Esophagus muscularis mucosa (tissue), 4 donors: ENCODE measurements at regions not wholly inside any gene's neighbourhood (a gene's known extent, or its start where the extent isn't known, plus 50 kb on each side); places are given as distances from the start of the nearest gene placed in this dataset.

Source experiments
- DNase-seq: peaks from one replicate; pipeline ENCODE4 v3.0.0-alpha.2; 2017; ENCODE audit errors: extremely low spot score
- H3K27ac ChIP-seq, 4 donors: fragments of 200-600 bp; sonication (generic); replicated peaks in 1 of 4; 1 replicate in 3 of 4; 2 replicates in 1 of 4; pipeline ENCODE4 v1.5.1; 2016 to 2019; ENCODE audit warnings: mild to moderate bottlenecking in 1 of 4
- H3K27me3 ChIP-seq, 4 donors: fragments of 200-600 bp; sonication (generic); one replicate each; pipeline versions ENCODE4 v1.5.1 to v1.6.0; 2016 to 2019
- H3K36me3 ChIP-seq, 4 donors: fragments of 200-600 bp; sonication (generic); one replicate each; pipeline ENCODE4 v1.5.1; 2016 to 2019
- H3K4me1 ChIP-seq, 4 donors: fragments of 200-600 bp; sonication (generic); one replicate each; pipeline ENCODE4 v1.5.1; 2016 to 2019
- H3K4me3 ChIP-seq, 4 donors: fragments of 200-600 bp; sonication (generic); 1 replicate in 2 of 4; 2 replicates in 2 of 4; pipeline ENCODE4 v1.5.1; 2016 to 2019; ENCODE audit warnings: mild to moderate bottlenecking in 4 of 4, moderate library complexity in 1 of 4
- H3K9me3 ChIP-seq, 4 donors: fragments of 200-600 bp; sonication (generic); 1 replicate in 3 of 4; 2 replicates in 1 of 4; pipeline ENCODE4 v1.5.1; 2016 to 2019
- CTCF ChIP-seq, 3 experiments: fragments of 200-600 bp in 2 of 3; fragments of 450-650 bp in 1 of 3; sonication (generic) in 2 of 3; IDR thresholded peaks; one replicate each; pipeline ENCODE4 v1.5.1; 2017 to 2019; ENCODE audit warnings: antibody characterized with exemption in 3 of 3, mild to moderate bottlenecking in 2 of 3, moderate library complexity in 1 of 3
- EP300 ChIP-seq: sonication (generic); formaldehyde crosslinking; IDR thresholded peaks from one replicate; pipeline ENCODE4 v1.6.1; 2017; ENCODE audit warnings: antibody characterized with exemption
- POLR2A ChIP-seq: fragments of 450-650 bp; IDR thresholded peaks from one replicate; pipeline ENCODE4 v1.6.1; 2017; ENCODE audit warnings: antibody characterized with exemption, moderate library complexity, mild to moderate bottlenecking, low read depth
- POLR2AphosphoS5 ChIP-seq, 2 donors: sonication (generic); formaldehyde crosslinking; IDR thresholded peaks; one replicate each; pipeline ENCODE4 v1.6.1; 2017; ENCODE audit warnings: antibody characterized with exemption in 2 of 2
- whole genome bisulfite sequencing: methylation state at CpG from one replicate; pipeline ENCODE4 v1.1.5; 2018; 5-methylcytosine and 5-hydroxymethylcytosine counted together
- intact Hi-C: fragments of 100-400 bp; cut with DNase I; formaldehyde crosslinking; loops from one replicate; pipeline ENCODE4 v1.15.1; 2023

GRCh38 chr3:115347737-115348136, 200.6 kb upstream of the ZBTB20 start:
- no peak for DNase-seq
- H3K9me3 ChIP-seq, result no peaks in the 10 kb centered on the region
- no peaks in the 10 kb centered on the region for H3K4me1 ChIP-seq
- intact Hi-C loops, result no loop called here
- H3K27me3 ChIP-seq, result no peaks in the 10 kb centered on the region
- no peak overlapping the region for H3K27ac ChIP-seq
- H3K36me3 ChIP-seq, result no peaks in the 10 kb centered on the region
- 25% methylated on average over 2 of the region's 2 CpGs for WGBS
- no peak overlapping the region for H3K4me3 ChIP-seq
- TF ChIP-seq CTCF (IDR thresholded peaks at IDR 0.05) (no peak), EP300 (no peak), POLR2AphosphoS5 (IDR thresholded peaks at IDR 0.05) (no peak), POLR2A (no peak)

GRCh38 chr3:115348412-115348811, 201.3 kb upstream of the ZBTB20 start:
- intact Hi-C loops, result no loop called here
- no peak for TF ChIP-seq POLR2A
- no peak for TF ChIP-seq CTCF (IDR thresholded peaks at IDR 0.05)
- no peak for TF ChIP-seq EP300
- no peak for TF ChIP-seq POLR2AphosphoS5 (IDR thresholded peaks at IDR 0.05)

GRCh38 chr3:115348951-115349745, 202.1 kb upstream of the ZBTB20 start:
- Histone ChIP-seq H3K4me1 (no peaks in the 10 kb centered on the region), H3K27me3 (no peaks in the 10 kb centered on the region), H3K36me3 (no peaks in the 10 kb centered on the region), H3K27ac (no peak overlapping the region), H3K9me3 (peaks cover 0 to 4% (median 0%) of the 10 kb centered on the region in 4 donors), H3K4me3 (no peak overlapping the region)
- WGBS, result 87% methylated on average over 4 of the region's 4 CpGs
- DNase-seq, result no peak
- intact Hi-C loops, result no loop called here
- TF ChIP-seq POLR2A (no peak), EP300 (no peak), CTCF (IDR thresholded peaks at IDR 0.05) (no peak), POLR2AphosphoS5 (IDR thresholded peaks at IDR 0.05) (no peak)

More at GRCh38 chr3:115348412-115348811, 201.3 kb upstream of the ZBTB20 start:
- 72% methylated on average over 3 of the region's 3 CpGs for WGBS
- Histone ChIP-seq H3K27me3 (no peaks in the 10 kb centered on the region), H3K4me3 (no peak overlapping the region), H3K9me3 (peaks cover 0 to 4% (median 0%) of the 10 kb centered on the region in 4 donors), H3K36me3 (no peaks in the 10 kb centered on the region), H3K4me1 (no peaks in the 10 kb centered on the region), H3K27ac (no peak overlapping the region)
- DNase-seq, result no peak

- 67% methylated on average over 3 of the region's 3 CpGs for WGBS
- DNase-seq, result no peak
- TF ChIP-seq CTCF (IDR thresholded peaks at IDR 0.05), result no peak
- TF ChIP-seq POLR2A, result no peak
- TF ChIP-seq POLR2AphosphoS5 (IDR thresholded peaks at IDR 0.05), result no peak
- TF ChIP-seq EP300, result no peak
- intact Hi-C loops, result no loop called here
- no peaks in the 10 kb centered on the region for H3K36me3 ChIP-seq
- H3K9me3 ChIP-seq, result peaks cover 0 to 4% (median 0%) of the 10 kb centered on the region in 4 donors
- no peak overlapping the region for H3K4me3 ChIP-seq
- H3K27ac ChIP-seq, result no peak overlapping the region
- H3K27me3 ChIP-seq, result no peaks in the 10 kb centered on the region
- H3K4me1 ChIP-seq, result no peaks in the 10 kb centered on the region
These were observed 203.5 kb upstream of the ZBTB20 start for GRCh38 chr3:115350606-115351005.
